HG02610 (cell line): ENCODE measurements at regions not wholly inside any gene's neighbourhood (a gene's known extent, or its start where the extent isn't known, plus 50 kb on each side); places are given as distances from the start of the nearest gene placed in this dataset.

ENCODE experiments used
- ATAC-seq: cut with Tn5 transposase; IDR thresholded peaks from one replicate; pipeline ENCODE4 v1.9.1; 2021; ENCODE audit warnings: mild to moderate bottlenecking, moderate library complexity; ENCODE audit not compliant: unreplicated experiment

DNA sequence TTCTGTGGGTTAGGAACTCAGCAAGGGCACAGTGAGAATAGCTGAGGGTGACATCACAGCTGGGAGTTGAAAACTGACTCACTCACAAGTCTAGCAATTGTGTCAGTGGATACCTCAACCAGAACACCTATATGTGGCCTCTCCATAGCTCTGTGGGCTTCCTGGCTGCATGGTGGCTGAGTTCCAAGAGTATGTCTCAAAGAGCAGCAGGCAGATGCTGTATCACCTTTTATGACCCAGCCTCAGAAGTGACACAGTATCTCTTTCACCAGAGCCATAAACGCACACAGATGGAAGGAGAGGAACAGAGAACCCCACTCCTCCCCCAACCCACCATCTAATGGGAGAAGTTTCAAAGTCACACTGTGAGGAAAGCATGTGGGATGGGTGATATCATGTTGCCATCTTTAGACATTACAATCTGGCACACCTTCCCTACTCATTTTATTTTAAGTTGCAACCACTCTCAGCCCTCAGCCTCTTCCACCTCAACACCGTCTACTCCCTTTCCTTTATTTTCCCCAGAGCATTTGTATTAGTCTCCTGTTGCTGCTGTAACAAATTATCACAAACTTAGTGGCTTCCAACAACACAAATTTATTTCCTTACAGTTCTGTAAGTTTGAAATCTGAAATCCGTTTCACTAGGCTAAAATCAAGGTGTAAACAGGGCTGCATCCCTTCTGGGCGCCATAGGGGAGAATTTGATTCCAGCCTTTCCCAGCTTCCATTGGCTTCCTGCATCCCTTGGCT lies 134.6 kb upstream of the SPATS2L start:
- ATAC-seq = no peak

DNA sequence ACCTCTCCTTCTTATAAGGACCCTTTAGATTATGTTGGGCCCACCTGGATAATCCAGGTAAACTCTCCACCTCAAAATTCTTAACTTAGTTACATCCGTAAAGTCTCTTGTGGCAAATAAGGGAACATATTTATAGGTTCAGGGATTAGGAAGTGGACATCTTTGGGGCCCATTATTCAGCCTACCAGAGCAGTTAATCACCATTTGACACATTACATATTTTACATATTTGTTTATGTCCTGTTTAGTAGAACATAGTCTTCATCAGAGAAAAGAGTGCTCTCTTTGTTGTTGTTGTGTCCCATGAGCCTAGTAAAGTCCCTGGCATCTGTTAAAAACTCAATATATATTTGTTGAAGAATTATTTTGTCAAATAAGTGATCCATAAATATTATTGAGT lies 134.0 kb upstream of the SPATS2L start:
- ATAC-seq = no peak

DNA sequence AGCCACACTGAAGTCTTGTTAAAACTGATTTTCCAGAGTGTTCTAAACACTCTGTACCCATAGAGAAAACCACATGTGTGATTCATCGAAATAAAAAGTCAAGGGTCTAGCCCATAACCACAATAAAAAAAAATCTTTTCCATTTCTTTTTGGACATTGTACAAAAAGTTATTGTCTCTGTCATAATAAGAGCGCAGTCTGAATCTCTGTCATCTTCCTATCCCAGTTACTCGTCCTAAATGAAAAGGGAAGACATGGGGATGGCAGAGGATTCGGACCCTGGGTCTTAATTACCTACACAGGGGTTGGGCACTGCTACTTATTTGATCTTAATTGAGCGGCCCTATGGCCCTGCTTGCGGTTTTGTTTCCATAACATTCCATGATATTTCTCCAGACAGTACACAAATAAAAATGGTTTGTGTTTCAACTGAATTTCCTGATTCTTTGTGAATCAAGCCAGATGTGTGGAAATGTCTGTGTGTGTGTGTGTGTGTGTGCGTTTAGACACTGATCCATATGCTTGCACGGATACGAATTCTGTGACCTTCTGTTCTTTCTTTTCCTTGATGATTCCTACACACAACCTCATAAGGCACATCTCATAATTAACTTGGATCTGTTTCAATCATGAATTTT lies 133.4 kb upstream of the SPATS2L start:
- no peak for ATAC-seq

DNA sequence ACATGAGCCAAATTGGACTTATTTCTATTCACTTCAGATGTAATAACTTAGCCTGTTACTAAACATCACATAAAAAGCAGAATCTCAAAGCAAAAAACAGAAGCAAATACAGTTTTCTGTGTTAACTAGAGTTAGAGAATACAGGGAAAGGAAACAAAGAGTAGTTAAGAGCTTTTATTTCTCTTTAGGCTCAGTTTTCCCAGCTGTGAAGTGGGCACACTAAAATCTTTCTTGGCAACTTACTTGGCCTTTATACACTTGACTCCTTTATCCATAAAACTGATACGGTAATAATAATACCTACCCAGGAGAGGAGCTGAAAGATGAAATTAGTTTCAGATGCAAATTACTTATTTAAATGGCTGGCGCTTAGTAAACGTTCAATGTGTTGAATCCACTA lies 132.8 kb upstream of the SPATS2L start:
- no peak for ATAC-seq

DNA sequence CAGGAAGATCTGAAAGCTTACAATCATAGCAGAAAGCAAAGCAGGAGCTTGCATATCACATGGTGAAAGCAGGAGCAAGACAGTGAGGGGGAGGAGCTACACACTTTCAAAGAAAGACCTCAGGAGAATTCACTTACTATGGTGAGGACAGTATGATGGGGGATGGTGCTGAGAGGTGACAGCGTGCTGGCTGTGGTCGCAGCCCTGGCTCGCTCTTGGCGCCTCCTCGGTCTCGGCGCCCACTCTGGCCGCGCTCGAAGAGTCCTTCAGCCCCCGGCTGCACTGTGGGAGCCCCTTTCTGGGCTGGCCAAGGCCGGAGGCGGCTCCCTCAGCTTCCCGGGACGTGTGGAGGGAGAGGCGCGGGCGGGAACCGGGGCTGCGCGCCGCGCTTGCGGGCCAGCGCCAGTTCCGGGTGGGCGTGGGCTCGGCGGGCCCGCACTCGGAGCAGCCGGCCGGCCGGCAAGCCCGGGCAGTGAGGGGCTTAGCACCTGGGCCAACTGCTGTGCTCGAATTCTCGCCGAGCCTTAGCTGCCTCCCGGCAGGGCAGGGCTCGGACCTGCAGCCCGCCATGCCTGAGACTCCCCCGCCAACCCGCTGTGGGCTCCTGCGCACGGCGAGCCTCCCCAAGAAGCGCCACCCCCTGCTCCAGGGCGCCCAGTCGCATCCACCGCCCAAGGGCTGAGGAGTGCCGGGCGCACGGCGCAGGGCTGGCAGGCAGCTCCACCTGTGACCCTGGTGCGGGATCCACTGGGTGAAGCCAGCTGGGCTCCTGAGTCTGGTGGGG lies 131.9 kb upstream of the SPATS2L start:
- ATAC-seq = no peak

DNA sequence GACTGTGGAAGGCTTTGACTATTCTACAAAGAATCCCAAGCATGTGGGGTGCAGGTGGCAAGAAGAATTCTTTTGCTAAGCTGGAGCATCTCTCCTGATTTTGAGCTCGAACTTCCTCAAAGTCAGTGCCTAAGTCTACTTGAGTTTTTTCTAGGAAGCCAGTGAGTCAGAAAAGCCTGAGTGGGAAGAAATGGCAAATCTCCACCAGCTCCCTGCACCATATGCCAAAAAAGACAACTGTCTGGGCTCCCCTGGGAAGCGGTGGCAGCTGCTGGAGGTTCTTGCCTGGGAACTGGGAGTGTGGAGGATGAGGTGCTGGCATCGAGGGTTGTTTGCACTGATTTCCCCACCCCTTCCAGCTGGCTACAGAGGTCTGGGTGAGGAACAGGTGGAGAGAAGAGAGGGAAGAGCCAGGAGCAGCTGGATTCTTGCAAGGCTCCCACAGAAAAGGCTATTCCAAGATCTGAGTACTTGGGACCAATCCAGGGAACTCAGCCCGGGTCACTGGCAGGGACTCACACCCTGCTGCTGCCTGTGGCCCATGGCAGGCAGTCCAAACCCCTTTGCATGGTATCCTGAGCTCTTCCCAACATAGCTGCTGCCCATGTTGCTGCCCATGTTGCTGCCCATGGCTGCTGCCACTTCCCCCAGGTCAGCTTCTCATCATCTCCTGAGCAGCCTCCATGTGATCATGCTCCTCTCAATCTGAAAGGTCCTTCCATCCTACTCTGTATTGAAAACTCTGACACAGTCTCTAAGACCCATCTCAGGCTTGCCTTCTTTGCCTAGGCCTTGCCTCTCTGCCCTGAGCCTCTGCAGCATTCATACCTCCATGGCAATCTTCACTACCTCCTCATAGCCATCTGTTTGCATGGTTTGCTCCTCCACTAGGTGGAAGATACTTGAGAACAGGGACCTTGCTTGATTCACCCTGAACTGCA lies 128.3 kb upstream of the SPATS2L start:
- ATAC-seq = no peak

DNA sequence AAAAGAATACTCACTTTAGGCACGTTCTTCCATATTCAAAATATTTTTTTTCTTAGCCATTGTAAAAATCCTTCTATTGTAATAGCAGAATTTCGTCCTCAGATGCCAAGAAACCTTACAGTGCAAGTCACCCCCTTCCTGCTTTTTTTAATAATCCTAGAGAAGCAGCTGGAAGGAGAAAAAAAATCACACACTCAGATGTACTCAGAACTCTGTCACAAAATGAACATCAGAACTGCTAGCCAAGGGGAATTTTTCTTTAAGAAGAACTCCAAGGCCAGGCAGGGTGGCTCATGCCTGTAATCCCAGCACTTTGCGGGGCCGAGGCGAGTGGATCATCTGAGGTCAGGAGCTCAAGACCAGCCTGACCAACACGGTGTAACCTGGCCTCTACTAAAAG lies 127.3 kb upstream of the SPATS2L start:
- ATAC-seq = no peak

DNA sequence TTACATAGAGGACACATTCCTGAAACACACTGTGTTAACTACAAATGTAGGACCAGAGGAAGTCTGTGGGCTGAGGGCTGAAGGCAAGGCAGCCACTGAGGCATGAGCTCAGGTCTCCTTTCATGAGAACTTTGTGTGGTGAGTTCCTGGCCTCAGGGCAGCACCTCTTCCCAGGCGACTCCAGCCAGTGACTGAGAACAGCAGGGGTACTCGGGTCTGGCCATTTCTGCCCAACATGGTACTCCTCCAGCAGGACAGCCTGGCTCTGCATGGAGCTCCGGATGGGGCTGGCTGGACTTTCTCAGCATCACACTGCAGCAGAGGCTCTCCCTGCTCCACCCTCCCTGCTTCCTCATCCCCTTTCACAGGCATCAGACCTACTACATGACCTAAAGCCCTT lies 125.5 kb upstream of the SPATS2L start:
- no peak for ATAC-seq

DNA sequence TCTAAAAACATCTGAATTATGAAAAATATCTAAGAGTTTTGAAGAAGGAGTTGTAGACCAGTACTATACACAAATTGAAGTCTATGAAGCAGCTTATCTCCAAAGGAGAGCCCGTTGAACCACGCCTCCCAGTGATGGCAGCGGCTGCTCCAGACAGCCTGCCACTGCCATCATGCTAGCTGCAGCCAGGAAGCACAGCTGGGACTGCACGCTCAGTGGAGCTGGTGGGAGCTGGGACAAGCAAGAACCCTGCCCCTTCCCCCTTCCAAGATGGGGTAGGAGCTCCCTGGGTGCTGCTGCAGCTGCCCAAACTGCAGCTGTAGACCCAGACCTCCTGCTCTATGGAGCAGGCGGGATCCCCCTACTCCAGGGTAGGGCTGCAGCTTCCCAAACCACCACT lies 124.7 kb upstream of the SPATS2L start:
- ATAC-seq = no peak

DNA sequence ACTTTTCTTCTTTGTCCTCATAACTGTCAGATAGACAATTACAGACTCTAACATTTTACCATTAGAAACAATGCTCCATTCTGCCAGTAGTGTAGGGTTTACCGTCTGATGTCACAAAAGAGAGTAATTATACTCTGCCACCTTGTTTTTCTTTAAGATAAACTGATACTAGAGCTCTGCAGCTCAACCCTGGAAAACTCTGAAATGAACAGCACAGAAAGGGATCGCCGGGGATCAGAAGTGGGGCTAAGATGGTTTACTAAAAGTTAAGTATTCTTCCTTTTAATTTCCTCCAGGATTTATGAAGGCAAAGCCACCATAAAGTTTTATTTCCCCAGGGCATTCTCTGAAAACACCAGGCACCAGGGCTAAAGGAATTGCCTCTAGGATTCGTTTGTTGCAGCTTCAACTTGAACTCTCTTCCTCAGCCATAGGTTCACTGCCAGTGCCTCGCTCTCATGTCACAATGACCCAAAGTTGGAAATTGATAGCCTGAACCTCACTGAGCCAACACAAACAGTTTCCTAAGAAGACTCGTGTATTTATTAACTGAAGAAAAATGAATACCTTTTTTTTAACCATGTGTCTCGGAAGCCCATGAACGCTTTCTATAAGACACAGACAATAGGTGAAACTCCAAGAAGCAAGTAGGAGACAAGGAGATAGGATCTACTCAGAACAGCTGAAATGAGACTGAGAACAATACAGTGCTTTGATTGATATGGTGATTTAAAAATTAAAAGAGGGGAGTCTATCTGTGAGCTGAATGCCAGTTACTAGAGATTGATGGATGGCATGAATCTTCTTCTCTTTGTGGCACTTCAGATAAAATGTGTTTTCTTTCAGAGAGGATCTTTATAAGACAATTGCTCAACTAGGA lies 121.5 kb upstream of the SPATS2L start:
- no peak for ATAC-seq

DNA sequence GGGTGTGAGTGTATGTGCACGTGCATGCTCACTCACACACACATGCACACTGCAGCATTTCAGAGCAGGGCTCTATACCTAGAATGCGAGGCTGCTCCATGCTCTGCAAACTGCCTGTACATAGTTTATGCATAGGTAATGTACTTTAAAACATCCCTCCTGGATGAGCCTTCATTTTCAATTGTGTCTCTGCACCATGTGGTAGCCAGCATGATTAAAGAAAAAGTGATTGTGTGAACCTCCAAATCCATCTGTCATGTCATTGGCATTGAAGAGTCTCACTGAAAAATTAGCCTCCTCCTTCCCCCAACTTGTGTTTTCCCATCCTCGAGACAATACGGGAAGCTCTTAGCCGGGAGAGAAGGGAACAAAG lies 120.9 kb upstream of the SPATS2L start:
- no peak for ATAC-seq

DNA sequence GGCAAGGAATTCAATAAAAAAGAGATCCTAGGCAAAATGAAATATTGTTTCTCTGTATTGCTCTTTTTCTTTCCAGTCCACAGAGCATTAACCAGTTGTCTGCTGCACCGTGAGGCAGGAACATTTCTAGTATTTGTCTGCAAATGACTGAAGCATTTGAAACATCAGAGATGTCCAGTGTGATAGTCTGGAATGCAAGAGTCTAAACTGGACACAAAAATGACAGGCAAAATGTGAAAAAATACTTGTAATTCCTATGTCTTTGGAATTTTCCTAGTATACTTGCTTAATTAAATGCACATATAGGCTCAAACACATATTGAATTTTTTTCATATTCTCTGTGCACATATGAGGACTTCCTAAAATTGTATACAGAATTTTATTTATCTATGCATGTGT lies 120.5 kb upstream of the SPATS2L start:
- no peak for ATAC-seq

DNA sequence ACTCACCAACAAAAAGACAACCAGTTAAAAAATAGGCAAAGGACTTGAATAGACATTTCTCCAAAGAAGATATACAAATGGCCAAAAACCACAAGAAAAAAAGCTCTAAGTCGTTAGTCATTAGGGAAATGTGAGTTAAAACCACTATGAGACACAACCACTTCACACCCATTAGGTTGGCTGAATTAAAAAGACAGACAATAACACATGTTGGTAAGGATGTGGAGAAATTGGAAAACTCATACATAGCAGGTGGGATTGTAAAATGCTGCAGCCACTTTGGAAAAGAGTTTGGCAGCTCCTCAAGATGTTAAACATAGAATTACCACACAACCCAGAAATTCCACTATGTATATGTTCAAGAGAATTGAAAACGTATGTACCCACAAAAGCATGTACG lies 117.6 kb upstream of the SPATS2L start:
- no peak for ATAC-seq

DNA sequence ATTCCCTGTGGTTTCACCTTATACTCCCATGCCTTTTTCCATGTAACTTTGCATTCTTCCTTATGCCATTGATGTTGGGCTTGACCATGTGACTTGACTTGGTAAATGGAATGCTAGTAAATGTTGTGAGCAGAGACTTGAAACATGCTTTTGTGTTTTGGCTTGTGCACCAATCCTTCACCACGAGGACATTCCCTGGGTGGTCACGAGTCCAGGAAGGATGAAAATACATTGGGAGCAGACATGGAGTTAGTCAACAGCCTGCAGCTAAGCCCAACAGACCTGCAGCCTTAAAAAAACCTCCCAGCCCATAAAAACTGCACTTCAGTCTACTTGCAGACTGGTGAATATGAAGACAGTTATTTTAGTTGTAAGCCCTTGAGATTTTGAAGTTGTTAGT lies 116.5 kb upstream of the SPATS2L start:
- no peak for ATAC-seq

DNA sequence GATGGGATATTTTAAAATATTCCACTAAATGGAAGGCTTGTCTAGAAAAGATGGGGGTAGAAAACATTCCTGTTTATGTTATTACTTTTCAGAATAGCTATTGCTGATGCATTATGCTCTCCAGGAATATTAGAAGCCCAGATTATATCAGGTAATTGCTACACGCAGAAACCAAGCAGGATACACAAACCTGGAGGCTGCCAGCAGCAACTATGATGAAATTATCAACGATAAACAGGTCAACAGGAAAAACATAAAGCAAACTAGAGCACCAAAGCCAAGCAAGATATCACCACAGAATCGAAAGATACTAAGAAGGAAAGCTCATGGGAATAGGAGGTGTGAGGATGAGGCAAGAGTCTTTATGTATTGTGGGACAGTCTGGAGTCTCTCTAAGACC lies 113.2 kb upstream of the SPATS2L start:
- no peak for ATAC-seq

DNA sequence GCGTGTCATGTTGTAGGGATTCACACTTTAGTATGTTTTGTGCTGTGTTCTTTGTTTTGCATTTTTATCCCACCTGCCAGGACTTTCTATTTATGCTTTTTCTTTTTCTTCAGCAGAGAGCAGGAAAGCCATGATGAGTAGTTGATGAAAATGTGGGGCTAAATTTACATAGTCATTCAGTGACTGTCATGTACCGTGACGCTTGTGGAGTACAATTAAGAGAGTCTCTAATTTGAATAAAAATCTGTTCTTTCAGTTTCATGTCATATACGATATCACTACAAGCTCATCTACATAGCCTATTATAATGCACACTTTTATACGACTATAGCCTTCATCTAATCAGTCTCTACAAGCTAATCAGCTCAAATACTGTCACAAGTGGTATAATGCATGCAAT lies 112.7 kb upstream of the SPATS2L start:
- ATAC-seq = no peak

DNA sequence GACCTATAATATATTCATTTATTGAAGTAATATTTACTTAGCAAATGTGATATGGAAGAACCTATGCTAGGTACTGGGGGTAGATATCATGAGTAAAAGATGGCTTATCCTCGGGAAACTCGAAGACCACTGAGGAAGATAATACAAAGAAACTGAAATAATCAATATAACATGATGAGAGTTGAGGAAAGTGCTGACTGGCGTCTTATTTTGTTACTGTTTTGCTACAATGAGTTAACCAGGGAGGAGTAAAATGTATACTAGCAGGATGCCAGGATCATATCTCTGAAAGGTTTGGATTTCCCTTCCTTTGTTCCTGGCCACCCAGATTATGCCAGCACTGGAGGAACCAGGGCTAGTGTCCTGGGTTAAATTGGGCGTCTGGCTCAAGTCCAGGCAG lies 111.7 kb upstream of the SPATS2L start:
- no peak for ATAC-seq

DNA sequence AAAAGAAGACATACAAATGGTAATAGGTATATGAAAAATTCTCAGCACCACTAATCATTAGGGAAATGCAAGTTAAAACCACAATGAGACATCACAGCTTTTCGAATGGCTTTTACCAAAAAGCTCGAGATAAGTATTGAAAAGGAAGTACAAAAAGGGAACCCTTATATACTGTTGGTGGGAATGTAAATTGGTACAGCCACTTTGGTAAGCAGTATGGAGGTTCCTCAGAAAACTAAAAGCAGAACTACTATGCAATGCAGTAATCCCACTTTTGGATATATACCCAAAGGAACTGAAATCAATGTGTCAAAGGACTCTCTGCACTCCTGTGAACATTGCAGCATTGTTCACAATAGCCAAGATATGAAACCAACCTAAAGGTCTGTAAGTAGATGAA lies 107.5 kb upstream of the SPATS2L start:
- no peak for ATAC-seq

DNA sequence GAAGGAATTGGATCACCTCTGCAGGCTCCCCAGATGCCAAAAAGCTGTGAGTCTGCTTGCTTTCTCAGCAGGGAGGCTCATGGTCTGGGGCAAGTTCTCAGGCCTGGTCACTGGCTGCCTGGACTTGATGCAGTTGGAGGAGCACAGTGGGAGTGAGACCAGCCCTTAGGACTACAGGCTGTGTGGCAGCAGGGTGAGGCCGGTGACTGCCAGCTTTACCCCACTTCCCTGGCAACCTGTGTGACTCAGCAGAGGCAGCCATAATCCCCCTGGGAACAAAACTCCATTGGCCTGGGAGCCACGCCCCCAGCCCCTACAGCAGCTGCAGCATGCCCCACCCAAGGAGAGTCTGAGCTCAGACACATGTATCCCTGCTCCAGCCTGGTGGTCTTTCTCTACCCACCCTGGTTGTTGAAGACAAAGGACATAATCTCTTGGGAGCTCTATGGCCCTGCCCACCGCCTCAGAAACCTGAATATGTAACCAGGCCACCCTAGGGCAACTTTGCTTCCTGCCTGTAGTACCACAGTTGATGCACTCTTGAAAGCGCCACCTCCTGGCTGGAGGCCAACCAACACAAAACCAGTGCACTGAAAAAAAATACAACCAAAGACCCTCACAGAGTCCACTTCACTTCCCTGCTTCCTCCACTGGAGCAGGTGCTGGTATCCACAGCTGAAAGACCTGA lies 106.8 kb upstream of the SPATS2L start:
- no peak for ATAC-seq
